Loucy (cell line): ENCODE measurements at regions not wholly inside any gene's neighbourhood (a gene's known extent, or its start where the extent isn't known, plus 50 kb on each side); places are given as distances from the start of the nearest gene placed in this dataset.

Experiments used
- EZH2phosphoT487 ChIP-seq: fragments of 200-600 bp; IDR thresholded peaks from 2 replicates; pipeline ENCODE4 v1.6.1; 2018; ENCODE audit warnings: antibody characterized with exemption, mild to moderate bottlenecking, moderate library complexity, borderline replicate concordance
- TF ChIP-seq, protein P1 (sequence below): fragments of 200-600 bp; sonication (generic); conservative IDR thresholded peaks from 2 replicates; pipeline ENCODE4 v1.5.1; 2014; ENCODE audit warnings: mild to moderate bottlenecking, antibody characterized with exemption, low read length

DNA sequence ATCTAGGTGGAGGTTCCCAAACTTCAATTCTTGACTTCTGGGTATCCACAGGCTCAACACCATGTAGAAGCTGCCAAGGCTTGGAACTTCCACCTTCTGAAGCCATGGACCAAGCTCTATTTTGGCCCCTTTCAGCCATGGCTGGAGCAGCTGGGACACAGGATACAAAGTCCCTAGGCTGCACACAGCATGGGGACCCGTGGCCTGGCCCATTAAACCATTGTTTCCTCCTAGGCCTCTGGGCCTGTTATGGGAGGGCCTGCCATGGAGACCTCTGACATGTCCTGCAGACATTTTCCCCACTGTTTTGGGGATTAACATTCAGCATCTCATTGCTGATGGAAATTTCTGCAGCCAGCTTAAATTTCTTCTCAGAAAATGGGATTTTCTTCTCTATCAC, 1908.0 kb downstream of the EFNA5 start:
- TF ChIP-seq, protein P1, sequence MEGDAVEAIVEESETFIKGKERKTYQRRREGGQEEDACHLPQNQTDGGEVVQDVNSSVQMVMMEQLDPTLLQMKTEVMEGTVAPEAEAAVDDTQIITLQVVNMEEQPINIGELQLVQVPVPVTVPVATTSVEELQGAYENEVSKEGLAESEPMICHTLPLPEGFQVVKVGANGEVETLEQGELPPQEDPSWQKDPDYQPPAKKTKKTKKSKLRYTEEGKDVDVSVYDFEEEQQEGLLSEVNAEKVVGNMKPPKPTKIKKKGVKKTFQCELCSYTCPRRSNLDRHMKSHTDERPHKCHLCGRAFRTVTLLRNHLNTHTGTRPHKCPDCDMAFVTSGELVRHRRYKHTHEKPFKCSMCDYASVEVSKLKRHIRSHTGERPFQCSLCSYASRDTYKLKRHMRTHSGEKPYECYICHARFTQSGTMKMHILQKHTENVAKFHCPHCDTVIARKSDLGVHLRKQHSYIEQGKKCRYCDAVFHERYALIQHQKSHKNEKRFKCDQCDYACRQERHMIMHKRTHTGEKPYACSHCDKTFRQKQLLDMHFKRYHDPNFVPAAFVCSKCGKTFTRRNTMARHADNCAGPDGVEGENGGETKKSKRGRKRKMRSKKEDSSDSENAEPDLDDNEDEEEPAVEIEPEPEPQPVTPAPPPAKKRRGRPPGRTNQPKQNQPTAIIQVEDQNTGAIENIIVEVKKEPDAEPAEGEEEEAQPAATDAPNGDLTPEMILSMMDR, result no peak
- no peak for TF ChIP-seq EZH2phosphoT487
